HT1080 (cell line): ENCODE measurements at regions not wholly inside any gene's neighbourhood (a gene's known extent, or its start where the extent isn't known, plus 50 kb on each side); places are given as distances from the start of the nearest gene placed in this dataset.

ENCODE experiments used
- DNase-seq: peaks from one replicate; pipeline ENCODE4 v3.0.0-alpha.2; 2015; ENCODE audit warnings: low read depth

DNA sequence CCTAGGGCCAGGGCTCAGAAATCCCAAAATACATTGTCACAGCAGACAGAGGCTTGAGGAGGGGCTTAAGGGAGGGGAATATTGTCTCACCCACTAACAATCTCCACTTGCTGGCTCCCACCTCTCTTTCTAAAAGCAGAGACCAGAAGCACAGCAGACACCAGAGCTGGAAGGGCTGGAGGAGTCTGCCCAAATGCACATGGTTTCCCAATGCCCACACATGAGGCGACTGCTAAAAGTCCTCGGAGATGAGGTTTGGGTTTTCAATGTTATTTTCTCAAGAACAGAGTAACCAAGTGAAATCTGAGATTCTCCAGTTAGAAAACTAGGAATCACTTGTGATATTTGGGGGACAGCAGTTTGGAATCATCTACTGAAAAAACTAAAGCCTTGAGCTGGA is 325.6 kb upstream of the JARID2 start:
- DNase-seq: no peak

DNA sequence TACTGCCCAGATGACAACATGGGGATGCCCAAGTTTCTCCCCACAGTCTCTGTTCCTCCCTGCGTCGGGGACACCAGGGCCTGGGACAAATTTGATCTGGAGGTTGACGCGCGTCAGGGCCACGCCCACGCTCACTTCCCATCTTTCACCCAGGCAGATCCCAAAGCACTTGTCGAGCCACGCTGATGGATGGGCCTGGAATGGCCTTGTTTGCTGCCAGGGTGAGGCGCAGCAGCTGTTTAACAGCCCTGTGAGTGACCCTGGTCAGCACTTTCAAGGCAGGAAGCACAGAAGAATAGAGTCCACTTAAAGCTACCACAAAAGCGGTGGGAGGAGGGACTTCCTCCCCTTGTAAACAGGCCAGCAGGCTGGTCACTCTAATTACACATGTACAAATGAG is 324.7 kb upstream of the JARID2 start:
- no peak for DNase-seq

DNA sequence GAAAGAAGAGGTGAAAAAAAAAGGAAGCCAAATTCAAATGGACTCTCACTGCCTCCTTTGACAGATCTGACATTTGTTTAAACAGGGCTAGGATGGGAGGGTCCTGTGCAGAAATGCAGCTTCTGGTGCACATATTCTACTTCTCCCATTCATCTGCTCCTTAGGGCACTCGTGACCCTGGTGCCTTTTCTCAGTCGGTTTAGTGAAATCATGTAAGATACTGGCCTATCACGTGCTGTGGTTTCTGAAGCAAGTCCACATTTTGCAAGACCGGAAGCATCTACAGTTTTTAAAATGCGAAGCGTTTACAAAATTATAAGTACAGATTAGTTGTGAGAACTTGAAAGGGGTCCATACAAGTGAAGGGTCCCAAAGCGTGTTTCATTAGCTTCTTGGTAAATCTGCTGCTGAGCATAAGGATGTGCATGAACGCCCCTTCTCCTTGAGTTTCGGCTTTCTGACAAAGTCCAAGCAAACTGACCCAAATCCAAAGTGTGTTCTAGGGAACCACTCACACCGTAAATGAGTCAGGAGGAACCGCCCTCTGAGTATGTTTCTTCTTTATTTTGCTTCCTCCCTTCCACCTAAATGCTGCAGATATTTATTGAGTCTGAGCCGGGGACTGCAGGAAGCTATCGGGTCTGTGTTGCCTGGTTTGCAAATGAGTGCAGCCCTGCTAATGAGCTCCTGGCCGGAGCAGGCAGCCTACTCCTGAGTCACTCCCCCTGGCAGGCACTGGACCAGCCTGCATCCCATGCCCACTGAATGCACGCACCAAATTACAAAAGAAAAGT is 323.8 kb upstream of the JARID2 start:
- peak; percentile 7 for DNase-seq

DNA sequence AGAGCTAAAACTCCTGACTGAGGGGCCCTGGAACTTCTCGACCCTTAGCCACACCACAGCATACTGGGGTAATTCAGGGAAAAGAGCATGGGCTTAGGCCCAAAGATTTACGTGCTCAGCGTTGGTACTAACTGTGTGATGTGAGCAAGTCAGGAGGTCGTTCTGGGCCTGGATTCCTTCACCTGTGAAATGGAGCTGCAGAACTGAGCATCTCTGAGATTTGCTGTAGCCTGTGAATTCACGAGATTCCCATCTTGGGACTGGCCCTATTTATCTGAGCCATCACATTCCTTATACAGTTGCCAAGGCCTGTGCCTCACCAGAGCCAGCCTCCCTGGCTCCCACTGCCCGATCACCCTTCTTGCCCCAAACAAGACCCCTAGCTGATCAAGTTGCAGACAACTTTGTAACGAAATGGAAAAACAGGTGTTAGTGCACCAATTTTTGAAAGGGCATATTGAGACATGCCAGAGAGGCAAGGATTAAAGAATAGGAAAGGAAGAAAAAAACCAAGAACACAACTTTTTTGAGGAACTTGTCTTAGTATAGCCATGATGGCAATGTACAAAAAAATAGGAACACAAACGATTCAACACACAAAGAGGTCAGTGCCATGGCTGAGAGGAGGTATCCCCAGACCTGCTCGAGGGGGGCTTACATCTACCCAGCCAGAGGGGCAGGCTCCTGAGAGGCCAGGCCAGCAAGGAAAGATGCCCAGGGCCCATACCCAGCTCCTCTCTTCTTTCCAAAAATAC is 323.0 kb upstream of the JARID2 start:
- DNase-seq: no peak

DNA sequence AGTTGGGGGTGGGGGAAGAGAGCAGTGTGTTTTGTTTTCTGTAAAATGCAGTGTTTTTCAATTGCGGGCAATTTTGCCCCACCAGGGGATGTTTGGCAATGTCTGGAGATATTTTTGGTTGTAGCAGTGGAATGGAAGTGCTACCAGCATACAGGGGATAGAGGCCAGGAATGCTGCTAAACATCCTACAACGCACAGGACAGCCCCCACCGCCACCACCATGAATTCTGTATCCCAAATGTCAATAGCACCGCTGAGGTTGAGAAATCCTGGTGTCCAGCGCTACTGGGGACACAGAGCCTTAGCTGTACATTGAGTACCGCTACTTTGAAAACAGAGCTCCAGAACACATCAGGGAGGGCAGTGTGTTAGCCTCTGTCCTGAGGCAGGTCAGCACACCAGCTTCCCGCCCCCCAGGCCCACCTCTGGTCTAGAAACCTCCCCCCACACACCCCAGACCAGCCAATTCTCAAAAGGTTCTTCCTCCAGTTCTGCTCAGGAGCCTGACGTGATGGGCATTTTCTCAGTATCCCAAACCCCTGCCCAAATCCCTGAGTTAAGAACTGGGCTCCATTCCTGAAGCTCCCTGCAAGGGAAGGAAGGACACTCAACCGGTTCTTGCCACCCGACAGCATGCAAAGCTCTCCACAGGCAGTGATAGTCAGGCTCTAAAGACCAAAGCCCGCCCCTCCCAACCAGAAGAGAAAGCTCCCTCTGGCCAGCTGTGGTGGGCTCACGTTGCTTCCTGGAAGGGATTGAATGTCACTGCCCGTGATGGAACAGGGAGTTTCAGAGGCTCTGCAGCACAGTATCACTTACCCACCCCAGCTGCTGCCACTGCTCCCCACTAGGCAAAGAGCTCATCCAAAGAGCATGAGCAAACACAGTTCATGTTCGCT is 321.5 kb upstream of the JARID2 start:
- no peak for DNase-seq

DNA sequence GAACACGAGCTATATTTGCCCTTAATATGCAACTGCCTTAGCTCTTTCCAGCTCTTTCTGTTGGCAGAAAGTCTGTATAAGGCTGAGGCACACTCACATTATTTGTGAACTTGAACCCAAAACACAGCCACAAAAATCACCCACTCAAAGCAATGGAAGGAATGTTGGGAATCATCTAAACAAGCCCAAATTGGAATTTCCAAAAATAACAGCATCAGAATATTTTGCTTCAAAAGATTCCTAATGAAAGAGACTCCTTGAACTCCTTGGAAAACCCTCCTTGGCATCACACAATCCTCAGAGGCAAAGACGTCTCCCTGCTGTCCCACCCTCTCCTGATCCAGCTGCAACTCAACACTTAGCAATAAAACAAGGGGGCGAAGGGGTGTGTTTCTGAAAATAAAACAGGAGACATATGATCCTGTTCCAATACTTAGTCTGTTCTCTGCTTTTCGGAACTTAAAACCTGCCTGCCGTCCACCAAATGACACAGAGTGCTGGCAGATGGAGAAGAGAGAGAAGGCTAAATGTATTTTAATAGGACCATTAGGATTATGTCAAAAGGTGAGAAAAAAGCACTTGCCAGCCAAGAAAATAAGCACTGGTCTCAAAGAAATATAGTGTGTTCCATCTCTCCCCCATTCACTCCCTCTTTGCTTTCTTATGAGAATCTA is 320.7 kb upstream of the JARID2 start:
- no peak for DNase-seq

DNA sequence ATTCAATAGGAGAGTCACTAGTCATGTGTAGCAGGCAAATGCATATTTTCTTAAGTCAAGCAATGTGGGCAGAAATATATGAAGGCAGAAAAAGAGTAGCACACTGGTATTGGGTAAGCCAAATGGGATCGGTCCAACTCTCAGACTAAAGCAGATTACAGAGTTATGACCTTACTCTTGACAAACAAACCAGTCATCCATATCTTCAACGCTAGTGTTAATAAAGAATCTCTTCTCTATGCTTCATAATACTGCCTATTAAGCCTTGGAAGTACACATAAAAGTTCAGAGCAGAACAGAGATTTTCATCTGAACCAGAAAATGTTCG is 320.2 kb upstream of the JARID2 start:
- DNase-seq: no peak

DNA sequence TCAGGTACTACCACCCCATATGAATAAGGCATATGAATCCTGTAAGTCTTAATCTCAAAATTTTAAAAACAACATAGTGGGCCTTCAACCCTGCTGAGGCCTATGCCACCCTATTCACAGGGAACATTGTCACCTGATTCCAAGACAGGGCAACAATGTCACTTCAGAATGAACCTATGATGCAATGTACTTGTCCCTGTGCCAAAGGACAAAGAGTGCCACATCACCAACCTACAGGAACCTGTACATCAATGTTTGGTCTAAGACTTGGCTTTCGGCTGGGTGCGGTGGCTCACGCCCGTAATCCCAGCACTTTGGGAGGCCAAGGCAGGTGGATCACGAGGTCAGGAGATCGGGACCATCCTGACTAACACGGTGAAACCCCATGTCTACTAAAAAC is 318.5 kb upstream of the JARID2 start:
- DNase-seq: no peak

DNA sequence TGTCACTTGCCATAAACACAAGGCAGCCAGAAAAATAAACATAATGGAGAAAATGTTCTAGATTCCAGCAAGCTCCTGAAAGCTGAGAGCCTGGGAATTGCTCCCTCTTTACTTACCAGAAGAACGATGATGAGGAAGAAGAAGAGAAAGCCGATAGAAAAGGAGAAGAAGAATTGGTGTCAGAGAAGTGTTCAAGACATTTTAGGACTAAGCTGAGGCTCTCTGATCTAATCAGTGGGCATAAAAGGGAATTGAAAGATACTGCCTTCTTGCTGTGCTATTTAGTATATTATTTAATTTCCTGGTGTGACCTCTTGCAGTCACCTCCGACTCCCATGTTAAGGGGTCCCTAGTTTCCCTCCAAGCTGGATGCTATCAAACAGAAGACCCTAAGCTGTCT is 316.6 kb upstream of the JARID2 start:
- DNase-seq: no peak

DNA sequence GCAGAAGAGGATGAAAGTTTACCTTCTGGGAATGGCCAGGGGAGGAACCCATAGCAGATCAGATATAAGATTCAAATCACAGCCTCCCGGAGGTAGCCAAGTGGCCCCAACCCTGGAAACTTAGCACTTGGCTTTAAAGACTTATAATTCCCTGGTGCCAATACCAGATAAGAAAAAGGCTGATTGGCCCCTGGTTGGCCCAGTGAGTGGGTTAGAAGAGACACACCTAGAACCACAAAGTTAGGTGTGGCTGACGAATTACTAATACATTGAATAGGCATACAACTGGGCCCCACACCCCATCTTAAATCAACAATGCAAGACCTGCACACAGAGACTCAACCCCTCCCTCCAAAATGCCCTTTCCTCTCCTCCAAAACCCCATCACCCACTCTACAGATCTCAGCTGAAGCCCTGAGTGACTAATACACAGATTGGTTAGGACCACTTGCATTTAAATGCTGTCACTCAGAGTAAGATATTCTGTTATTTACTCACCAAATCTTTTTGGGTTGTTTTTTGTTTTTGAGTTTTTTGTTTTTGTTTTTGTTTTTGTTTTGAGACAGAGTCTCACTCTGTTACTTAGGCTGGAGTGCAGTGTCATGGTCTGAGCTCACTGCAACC is 315.4 kb upstream of the JARID2 start:
- DNase-seq: no peak

DNA sequence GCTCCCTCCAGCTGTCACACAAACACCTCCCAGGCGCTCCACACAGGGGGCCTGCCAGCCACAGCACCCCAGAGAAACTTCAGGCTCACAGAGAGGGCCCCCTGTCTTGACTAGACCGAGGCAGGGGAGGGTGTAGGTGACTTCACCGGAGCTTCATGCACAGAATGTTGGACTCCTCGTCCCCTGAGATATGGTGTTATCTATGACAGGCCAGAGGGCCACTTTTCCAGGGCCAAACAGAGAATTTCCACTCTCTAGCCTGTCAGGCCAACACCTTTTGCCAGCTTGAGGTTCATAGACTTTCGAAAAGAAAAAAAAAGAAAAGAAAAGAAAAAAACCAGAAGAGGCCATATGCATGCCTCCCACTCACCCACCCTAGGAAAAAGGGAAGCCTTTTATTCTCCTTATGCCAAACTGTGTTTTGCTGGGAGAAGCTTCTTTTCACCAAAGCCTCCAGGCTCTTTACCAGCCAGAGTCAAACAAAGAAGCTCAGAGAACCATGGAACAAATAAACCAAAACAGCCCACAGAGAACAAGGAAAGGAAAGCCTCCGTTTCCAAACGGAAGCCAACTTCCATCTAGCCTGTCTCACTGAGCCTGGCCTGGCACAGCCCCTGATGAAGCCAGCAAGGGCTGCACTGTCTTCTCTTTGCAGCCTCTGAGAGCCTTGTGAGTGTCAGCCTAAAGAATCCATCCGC is 313.2 kb upstream of the JARID2 start:
- DNase-seq: no peak

DNA sequence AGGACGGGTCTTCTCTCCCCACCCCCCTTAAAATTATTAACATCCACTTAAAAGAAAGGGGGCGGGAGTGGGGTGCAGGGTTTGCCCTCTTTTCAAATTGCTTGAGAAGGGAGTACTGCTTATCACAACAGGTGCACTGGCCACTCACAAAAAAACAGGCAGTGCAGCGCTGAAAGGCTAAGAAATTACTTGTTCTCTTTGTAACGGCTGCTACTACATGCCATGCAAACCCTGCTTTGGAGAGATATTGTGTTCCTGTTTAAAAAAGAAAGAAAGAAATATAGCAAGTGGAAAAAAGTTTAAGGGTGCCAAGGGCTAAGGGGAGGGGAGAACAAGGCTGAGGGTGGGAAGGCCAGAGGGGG is 312.7 kb upstream of the JARID2 start:
- DNase-seq: no peak

DNA sequence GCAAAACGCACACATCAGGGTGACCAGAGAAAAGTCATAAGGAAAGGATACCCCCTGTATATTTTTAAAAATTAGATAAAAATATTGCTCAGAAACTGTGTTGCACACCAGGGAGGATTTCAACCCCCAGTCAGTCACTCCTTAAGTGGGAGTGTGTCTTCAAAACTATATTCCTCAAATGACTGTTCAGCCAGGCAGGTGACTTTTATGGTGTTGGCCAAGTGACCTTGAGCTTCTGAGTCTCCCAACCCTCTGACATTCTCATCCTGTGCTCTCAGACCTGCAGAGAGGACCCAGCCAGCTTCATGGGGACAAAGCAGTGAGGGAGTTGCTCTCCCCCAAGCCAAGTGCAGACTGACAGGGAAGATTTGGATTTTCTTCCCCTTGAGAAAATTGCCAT is 311.9 kb upstream of the JARID2 start:
- no peak for DNase-seq

DNA sequence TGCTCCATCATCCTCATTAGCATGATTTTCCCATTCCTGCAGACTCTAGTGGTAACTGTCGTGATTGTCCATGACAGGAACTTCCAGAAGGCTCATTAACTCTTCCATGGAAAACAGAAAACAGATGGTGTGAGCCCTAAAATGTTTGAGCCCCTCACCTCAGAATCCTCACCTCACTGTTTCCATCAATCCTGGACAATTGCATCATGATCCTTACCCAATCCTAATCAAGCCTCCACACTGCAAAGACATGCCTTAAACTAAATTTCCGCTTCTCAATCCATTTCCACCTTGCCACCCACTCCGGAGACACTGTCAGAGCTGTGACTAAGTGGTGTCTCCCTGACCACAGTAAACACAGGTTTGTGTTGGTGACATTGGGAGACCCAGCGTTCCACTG is 311.0 kb upstream of the JARID2 start:
- no peak for DNase-seq

DNA sequence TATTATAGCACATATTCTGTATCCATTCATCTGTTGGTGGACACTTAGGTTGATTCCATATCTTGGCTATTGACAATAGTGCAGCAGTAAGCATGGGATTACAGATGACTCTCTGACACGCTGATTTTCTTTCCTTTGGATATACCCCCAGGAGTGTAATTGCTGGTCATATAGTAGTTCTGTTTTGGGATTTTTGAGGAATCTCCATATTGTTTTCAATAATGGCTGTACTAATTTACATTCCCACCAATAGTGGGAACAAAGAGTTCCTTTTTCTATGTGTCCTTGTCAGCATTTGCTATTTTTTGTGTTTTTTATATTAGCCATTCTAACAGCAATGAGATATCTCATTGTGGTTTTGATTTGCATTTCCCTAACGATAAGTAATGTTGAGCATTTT is 309.0 kb upstream of the JARID2 start:
- DNase-seq: no peak

DNA sequence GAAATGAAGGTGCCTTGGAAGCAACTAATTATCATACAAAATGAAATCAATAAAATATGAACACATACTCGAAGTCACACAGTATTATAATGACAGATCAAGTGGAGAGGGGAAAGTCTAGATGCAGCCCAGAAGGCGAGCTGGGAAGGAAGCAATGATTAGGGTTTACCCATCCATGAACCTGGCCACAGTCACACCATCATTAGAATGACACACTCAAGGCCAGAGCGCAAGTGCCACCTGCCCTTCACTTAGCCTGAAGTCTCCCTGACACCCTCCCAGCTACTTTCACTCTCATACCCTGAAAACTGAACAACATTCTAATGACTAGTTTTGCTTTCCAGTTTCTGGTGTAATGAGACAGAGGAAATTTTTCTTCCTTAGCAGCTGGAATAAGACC is 302.8 kb upstream of the JARID2 start:
- no peak for DNase-seq

DNA sequence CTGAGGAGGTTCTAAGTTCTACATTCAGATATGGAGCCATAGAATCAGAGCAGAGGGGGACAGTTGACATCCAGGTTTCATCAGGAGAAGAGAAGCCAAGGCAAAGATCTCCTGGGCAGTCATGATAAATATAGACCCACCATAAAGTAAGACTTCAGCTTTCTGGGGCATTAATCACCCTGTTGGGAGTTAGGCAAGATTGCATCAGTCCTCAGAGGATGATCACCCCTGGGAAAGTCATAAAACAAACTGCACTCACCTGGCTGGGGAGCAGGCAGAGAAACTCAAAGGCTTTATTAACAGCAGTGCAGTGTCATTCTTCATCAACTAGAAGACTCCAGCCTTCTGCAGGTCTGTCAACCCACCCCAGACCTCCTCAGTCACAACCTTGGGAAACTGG is 301.3 kb upstream of the JARID2 start:
- DNase-seq: no peak

DNA sequence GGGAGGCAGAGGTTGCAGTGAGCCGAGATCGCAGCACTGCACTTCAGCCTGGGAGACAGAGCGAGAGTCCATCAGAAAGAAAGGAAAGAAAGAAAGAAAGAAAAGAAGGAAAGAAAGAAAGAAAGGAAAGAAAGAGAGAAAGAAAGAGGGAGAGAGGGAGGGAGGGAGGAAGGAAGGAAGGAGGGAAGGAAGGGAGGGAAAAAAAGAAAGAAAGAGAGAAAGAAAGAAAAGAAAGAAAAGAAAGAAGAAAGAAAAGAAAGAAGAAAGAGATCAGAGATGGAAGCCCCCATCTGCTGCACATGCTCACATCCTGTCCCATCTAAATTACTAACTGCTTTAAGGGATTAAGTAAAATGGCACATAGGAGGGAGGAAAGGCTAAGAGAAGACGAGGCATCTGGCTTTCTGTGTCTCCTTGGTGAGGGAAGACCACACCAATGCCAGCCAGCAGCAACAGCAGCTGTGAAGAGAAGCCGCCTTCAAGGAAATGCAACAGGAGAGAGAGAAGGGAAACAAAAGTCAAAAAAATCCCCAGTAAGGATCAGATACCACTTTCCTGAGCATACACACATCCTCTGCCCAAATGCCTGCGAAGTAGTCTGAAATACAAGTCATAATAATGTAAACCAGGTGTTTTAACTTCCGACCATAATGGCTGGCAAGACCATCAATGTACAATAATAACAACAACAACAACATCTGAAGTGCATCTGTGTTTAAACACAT is 300.2 kb upstream of the JARID2 start:
- DNase-seq: no peak

DNA sequence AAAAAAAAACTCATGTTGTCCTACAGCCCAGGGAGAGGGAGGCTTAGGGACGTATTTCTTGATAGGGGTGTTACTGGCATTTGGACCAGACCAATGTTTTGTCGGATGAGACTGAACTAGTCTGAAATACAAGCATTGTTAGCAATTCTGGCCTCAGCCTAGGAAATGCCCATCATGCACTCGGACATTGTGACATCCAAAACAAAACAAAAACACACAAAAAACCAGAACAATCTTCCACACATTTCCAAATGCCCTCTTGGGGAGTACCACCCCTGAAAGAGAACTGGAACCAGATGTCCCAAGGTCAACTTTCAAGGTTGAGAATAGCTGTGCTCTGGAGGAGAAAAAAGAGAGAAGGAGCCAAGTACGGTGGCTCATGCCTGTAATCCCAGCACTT is 299.1 kb upstream of the JARID2 start:
- no peak for DNase-seq
